Stimulated activated naive CD8-positive, alpha-beta T cell treated with anti-CD3 and anti-CD28 coated beads, Interleukin-15, amount 100 ng/mL, for 72 hours (primary cell): ENCODE measurements at regions not wholly inside any gene's neighbourhood (a gene's known extent, or its start where the extent isn't known, plus 50 kb on each side); places are given as distances from the start of the nearest gene placed in this dataset.
"Not testable (repeated sequence)": the region's sequence is repeated elsewhere in the genome, so short reads cannot be mapped to it uniquely, and the experiment has no call there.

Source experiments
- ATAC-seq: fragments of 150-1000 bp; cut with Tn5 transposase; 2 replicates; pipeline ENCODE4 v1.10.0; 2021; ENCODE audit warnings: mild to moderate bottlenecking, moderate library complexity
- DNase-seq, 2 donors: peaks; one replicate each; pipeline ENCODE4 v3.0.0; 2021 to 2022
- H3K27ac Mint-ChIP-seq, 2 donors: one replicate each; pipeline ENCODE4 v1.8.0; 2022; ENCODE audit warnings: mild to moderate bottlenecking in 2 of 2, mixed read lengths in 2 of 2, moderate library complexity in 2 of 2
- H3K27me3 Mint-ChIP-seq: one replicate; pipeline ENCODE4 v1.8.0; 2022; ENCODE audit warnings: mixed read lengths
- H3K4me1 Mint-ChIP-seq: one replicate; pipeline ENCODE4 v1.8.0; 2022; ENCODE audit warnings: mild to moderate bottlenecking, mixed read lengths
- H3K4me3 Mint-ChIP-seq, 2 donors: one replicate each; pipeline ENCODE4 v1.8.0; 2022; ENCODE audit warnings: mild to moderate bottlenecking in 2 of 2, mixed read lengths in 2 of 2, moderate library complexity in 1 of 2
- H3K9me3 Mint-ChIP-seq, 2 donors: one replicate each; pipeline ENCODE4 v1.8.0; 2022; ENCODE audit warnings: mixed read lengths in 2 of 2

DNA sequence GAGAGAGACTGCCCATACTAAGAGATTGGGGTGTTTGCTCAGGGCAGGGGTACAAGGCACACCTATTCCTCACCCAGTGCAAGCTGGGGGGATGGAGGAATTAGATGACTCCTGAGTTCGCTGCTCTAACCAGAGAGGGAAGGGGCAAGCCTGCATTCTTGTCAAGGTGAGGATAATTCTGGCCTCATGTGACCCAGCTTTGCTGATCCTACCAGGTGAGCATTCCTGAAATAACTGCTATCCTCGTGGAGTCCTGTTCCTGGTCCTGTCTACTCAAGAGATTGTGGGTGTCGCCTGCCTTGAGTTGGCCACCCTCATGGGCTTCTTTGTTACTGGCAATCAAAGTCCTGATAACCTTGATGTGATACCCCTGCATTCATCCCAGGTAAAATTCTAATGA, 206.0 kb downstream of the SPP2 start:
- Mint-ChIP-seq H3K9me3 (no peaks in the 10 kb centered on the region), H3K4me1 (peaks cover 13% of the 10 kb centered on the region)

DNA sequence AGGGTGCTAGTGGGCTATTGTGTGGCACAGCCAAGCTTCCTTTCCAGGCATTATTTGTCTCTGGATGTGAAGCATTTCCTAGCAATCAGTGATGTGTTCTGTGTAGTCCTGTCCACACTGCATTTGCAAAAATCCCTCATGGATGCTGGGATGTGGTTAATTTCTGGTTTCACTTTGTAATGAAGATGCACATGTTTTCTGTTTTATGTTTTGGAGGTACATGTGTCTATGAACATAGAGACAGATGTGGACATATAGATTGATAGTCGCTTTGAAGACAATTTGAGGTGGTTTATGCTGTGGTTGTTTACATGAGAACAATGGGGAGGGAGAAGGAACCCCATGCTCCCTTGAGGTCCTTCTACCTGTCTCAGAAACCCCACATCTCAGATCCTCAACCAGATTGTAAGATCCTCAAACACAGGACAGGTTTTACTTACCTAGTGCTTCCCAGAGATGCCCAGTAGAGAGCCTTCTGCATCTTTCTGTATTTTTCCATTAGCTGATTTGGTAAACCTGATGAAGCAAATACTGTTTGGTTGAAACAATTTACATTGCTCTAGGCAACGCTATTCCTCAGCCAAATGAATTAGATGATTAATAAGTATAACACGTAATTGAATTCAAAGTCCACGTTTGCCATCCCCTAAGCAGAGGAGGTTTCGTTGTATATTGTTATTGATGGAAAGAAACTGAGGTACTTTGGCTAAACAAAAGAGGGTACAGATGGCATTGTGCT, 204.4 kb downstream of the SPP2 start:
- no peaks in the 10 kb centered on the region for H3K27me3 Mint-ChIP-seq
- ATAC-seq (no peak), DNase-seq (no peak)
- H3K4me1 Mint-ChIP-seq = peaks cover 13% of the 10 kb centered on the region
- H3K4me3 Mint-ChIP-seq = no peak overlapping the region
- no peak overlapping the region for H3K27ac Mint-ChIP-seq
- H3K9me3 Mint-ChIP-seq = no peaks in the 10 kb centered on the region

More for the DNA sequence above, 206.0 kb downstream of the SPP2 start:
- DNase-seq (no peak), ATAC-seq (no peak)
- Mint-ChIP-seq H3K27ac (no peak overlapping the region), H3K27me3 (no peaks in the 10 kb centered on the region), H3K4me3 (no peak overlapping the region)

DNA sequence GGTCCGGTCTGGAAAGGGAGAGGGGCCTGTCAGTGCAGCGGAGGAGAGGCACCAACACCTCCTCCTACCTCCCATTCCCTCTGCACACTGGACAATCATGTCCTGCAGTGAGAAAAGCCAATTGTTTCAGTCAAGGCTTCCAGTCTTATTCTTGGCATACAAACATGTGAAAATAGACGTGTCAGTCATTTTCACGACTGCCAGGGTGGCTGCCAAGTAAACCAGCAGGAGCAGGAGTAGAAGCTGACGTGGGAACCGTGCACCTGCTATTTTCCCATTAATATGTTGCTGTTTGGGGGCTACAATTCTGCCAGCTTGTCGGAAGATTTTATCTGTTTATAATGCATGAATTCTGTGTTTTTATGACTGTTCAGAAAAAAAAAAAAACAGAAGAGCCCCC, 202.3 kb downstream of the SPP2 start:
- Mint-ChIP-seq H3K9me3 (no peaks in the 10 kb centered on the region), H3K4me1 (peaks cover under 1% of the 10 kb centered on the region), H3K4me3 (no peak overlapping the region), H3K27me3 (no peaks in the 10 kb centered on the region), H3K27ac (no peak overlapping the region)
- no peak for ATAC-seq
- DNase-seq = no peak

DNA sequence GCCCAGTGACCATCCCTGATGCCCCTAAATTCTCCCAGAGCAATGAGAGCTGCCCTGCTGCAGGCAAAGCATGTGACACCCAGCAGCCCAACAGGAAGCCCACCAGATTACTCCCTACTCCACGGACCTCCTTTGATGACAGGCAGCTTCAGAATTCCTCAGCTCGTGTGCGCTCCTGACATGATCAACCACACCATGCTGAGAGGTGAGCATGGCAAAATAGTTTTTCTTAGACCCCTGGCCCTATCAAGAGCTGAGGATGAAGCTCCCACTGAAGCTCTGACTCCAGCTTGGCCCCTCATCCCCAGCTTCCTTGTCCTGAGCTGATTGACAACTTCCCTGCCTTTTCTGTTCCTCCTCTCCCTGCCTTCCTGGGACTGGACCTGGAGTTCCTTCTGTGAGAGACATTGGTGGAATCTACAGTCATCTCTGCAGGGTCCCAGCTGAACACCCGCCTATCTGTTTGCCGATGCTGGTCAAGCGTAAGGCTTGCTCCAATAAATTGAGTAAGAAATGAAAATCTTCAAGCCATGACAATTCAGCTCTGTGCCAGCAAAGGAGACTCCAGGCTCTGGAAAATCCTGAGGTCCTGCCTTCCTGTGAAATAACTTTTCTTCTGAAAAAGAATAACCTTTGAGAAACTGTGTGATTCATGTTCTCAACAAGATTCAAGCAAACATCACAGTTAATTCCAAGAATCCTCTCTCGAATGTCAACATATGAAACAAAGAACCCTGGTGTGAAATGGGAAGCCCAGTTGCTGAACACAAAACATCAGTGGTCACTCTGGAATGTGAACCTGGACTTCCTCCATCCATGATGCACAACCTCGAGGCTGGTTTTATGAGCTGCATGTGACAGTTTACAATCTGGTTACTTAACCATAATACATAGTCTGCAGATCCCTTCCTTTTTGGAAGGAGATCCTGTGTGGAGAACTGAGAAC, 201.1 kb downstream of the SPP2 start:
- DNase-seq = no peak
- Mint-ChIP-seq H3K4me1 (no peaks in the 10 kb centered on the region), H3K4me3 (no peak overlapping the region), H3K9me3 (no peaks in the 10 kb centered on the region), H3K27ac (no peak overlapping the region), H3K27me3 (no peaks in the 10 kb centered on the region)
- no peak for ATAC-seq

DNA sequence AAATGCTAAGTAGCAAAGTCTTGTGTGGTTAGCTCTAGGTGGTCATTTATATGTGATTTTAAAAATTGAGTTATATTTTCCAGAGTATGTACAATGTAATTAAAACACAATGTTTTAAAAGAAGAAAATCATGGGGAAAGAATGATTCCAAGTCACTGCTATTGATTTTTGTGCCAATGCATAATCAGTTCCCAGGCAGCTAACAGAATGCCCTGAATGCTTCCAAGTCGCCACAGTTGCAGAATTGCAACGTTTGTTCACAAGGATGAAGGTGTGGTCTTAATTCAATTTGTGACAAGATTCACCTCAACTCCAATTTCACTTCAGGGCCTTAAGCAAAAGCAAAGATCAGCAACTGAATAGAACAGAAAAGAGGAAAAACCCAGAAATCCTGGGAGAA, 200.4 kb downstream of the SPP2 start:
- Mint-ChIP-seq H3K27me3 (no peaks in the 10 kb centered on the region), H3K4me3 (no peak overlapping the region), H3K9me3 (no peaks in the 10 kb centered on the region), H3K4me1 (no peaks in the 10 kb centered on the region), H3K27ac (no peak overlapping the region)
- DNase-seq = no peak
- no peak for ATAC-seq

DNA sequence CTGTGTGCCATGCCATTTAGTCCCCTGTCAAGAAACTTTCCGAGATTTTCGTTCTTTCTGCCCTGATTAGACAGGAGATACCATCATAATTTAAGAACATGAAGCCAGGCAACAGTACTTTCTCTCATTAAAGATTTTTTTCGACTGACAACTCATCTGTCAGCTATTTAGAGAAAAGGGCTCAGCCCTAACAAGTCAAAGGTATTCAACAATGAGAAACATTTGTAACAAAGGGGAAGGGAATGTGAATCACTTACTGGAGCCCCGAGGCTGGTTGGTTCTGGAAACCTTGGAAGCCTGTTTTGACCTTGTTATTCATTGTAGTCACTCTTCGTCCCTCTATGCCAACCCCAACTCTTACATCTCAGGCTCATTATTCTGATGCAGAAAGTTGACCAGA, 199.4 kb downstream of the SPP2 start:
- no peaks in the 10 kb centered on the region for H3K9me3 Mint-ChIP-seq
- H3K4me1 Mint-ChIP-seq = no peaks in the 10 kb centered on the region
- no peak overlapping the region for H3K4me3 Mint-ChIP-seq
- ATAC-seq (no peak), DNase-seq (no peak)
- H3K27ac Mint-ChIP-seq = no peak overlapping the region
- no peaks in the 10 kb centered on the region for H3K27me3 Mint-ChIP-seq

DNA sequence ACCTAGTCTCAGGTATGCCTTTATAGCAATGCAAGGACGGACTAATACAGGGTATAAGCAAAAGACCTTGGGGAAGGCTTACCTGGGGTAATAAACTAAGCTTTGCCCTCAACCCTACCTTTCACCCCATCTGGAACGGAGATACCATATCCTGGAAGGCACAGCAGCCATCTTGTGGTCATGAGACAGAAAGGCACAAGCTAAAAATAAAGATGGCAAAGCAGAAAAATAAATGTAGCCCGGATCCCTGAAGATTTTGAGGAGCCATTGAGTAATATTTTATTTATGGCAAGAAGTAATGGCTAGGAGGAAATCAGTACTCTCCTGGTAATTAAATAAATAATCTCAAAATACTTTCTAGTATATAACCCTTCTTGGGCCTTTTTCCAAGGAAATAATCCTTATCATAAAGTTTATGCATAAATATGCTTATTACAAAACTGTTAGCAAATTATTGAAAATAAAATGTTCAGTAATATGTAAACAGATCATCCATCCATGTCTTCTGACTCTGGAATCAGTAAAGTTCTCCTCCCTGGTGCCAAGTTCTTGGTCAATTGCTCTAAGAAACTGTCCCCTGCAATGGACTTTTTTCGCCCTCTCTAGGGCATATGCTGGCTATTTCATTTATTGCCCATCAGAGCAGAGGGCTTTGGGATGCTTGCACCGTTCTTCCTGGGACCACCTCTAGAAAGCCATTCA, 198.7 kb downstream of the SPP2 start:
- no peak for DNase-seq
- H3K27ac Mint-ChIP-seq = peak overlapping the region; percentile 22 to 87

DNA sequence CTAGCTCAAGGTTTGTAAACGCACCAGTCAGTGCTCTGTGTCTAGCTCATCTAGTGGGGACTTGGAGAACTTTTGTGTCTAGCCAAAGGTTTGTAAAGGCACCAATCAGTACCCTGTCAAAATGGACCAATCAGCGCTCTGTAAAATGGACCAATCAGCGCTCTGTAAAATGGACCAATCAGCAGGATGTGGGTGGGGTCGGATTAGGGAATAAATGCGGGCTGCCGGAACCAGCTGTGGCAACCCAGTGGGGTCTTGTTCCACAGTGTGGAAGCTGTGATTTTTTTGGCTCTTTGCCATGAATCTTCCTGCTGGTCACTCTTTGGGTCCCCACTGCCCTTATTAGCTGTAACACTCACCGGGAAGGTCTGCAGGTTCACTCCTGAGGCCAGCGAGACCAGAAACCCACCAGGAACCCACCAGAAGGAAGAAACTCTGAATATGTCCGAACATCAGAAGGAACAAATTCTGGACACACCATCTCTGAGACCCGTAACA, 197.8 kb downstream of the SPP2 start:
- not testable (repeated sequence) for H3K9me3 Mint-ChIP-seq

More for the DNA sequence above, 198.7 kb downstream of the SPP2 start:
- Mint-ChIP-seq H3K4me3 (no peak overlapping the region), H3K27me3 (no peaks in the 10 kb centered on the region), H3K4me1 (peaks cover 2% of the 10 kb centered on the region), H3K9me3 (no peaks in the 10 kb centered on the region)
- ATAC-seq = no peak

DNA sequence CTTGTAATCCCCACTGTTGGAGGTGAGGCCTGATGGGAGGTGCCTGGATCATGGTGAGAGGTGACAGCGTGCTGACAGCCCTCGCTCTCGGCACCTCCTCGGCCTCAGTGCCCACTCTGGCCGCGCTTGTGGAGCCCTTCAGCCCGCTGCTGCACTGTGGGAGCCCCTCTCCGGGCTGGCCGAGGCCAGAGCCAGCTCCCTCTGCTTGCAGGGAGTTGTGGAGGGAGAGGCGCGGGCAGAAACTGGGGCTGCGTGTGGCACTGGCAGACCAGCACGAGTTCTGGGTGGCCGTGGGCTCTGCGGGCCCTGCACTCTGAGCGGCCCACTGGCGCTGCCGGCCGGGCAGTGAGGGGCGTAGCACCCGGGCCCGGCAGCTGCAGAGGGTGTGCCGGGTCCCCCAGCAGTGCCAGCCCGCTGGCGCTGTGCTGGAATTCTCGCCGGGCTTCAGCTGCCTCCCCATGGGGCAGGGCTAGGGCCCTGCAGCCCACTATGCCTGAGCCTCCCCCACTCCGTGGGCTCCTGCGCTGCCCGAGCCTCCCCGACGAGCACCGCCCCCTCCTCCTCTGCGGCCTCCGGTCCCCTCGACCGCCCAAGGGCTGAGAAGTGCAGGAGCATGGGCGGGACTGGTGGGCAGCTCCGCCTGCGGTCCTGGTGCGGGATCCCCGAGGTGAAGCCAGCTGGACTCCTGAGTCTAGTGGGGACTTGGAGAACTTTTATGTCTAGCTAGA, 197.1 kb downstream of the SPP2 start:
- no peaks in the 10 kb centered on the region for H3K9me3 Mint-ChIP-seq
- ATAC-seq (no peak), DNase-seq (no peak)
- no peak overlapping the region for H3K4me3 Mint-ChIP-seq
- no peak overlapping the region for H3K27ac Mint-ChIP-seq
- peaks cover 10% of the 10 kb centered on the region for H3K4me1 Mint-ChIP-seq
- no peaks in the 10 kb centered on the region for H3K27me3 Mint-ChIP-seq

More for the DNA sequence above, 197.8 kb downstream of the SPP2 start:
- H3K27ac Mint-ChIP-seq, H3K4me3 Mint-ChIP-seq, DNase-seq, H3K27me3 Mint-ChIP-seq, ATAC-seq: not testable (repeated sequence)
- peaks cover 10% of the 10 kb centered on the region for H3K4me1 Mint-ChIP-seq

DNA sequence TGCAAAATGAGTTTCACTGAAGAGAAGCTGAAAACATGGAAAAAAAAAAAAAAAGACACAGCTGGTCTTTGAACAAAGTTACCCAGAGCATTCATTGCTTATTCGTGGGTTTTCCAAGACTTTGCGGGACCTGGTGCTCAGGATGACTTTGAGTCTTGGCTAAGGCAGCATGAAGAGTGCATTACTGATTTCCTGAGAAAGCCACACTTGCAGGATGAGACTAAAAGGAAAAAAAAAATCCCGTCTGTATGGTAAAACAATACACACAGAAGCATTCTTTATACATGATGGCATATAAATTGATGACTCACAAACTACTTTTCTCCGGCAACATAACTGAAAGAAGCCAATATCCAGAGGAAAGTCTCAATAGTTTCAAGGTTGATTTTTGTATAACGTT, 195.4 kb downstream of the SPP2 start:
- Mint-ChIP-seq H3K9me3 (no peaks in the 10 kb centered on the region), H3K4me1 (peaks cover 10% of the 10 kb centered on the region), H3K27me3 (no peaks in the 10 kb centered on the region), H3K27ac (no peak overlapping the region), H3K4me3 (no peak overlapping the region)
- ATAC-seq (no peak), DNase-seq (no peak)

DNA sequence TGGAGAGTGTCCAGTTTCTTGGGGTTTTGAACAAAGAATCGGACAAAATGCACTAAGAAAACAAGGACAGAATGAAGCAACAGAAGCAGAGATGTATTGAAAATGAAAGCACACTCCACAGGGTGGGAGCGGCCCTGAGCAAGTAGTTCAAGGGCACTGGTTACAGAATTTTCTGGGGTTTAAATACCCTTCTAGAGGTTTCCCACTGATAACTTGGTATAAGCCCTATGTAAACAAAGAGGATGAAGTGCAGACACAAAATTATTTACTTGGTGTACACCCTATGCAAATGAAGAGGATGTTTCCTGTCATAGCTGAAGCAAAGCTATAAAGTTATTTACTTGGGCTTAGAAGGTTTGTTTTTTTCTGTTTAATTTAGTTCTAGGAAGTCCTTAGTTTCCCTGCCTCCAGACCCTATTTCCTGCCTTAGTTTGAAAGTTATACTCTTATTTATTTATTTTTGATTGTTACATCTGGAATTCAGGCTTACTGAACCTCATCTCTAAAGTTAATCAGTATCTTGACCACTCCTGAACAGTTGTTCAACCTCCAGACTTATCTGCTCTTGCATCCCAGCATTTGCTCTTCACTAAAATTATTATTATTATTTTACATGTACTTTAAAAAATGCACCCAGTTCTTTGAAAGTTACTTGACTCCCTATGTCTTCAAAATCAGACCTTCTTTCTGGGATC, 193.5 kb downstream of the SPP2 start:
- Mint-ChIP-seq H3K27me3 (no peaks in the 10 kb centered on the region), H3K4me3 (peak overlapping the region in 1 of 2 donors; percentile 45), H3K9me3 (peaks cover 0 to 12% of the 10 kb centered on the region in 2 donors), H3K4me1 (peaks cover 10% of the 10 kb centered on the region), H3K27ac (peak overlapping the region in 1 of 2 donors; percentile 89)
- ATAC-seq (no peak), DNase-seq (no peak)

DNA sequence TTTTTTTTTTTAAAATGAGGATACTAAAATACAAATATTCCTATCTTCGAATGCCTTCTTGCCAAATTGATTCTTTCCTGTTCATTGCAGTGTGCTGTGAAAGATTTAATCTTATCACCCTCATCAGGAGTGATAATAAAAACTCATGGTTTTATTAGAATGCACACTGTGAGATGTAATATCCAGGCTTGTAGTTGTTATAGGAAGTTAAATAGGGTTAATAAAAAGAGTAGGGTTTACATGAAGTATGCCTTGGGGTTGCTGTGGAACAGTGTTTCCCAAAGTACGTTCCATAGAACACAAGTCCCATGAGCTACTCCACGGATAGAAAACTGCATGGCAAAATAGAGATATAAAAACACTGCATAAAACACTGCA, 191.9 kb downstream of the SPP2 start:
- no peak overlapping the region for H3K27ac Mint-ChIP-seq
- ATAC-seq = no peak
- no peak for DNase-seq
- H3K27me3 Mint-ChIP-seq = no peaks in the 10 kb centered on the region
- H3K4me3 Mint-ChIP-seq = no peak overlapping the region
- peaks cover 0 to 17% of the 10 kb centered on the region in 2 donors for H3K9me3 Mint-ChIP-seq
- peaks cover 10% of the 10 kb centered on the region for H3K4me1 Mint-ChIP-seq

DNA sequence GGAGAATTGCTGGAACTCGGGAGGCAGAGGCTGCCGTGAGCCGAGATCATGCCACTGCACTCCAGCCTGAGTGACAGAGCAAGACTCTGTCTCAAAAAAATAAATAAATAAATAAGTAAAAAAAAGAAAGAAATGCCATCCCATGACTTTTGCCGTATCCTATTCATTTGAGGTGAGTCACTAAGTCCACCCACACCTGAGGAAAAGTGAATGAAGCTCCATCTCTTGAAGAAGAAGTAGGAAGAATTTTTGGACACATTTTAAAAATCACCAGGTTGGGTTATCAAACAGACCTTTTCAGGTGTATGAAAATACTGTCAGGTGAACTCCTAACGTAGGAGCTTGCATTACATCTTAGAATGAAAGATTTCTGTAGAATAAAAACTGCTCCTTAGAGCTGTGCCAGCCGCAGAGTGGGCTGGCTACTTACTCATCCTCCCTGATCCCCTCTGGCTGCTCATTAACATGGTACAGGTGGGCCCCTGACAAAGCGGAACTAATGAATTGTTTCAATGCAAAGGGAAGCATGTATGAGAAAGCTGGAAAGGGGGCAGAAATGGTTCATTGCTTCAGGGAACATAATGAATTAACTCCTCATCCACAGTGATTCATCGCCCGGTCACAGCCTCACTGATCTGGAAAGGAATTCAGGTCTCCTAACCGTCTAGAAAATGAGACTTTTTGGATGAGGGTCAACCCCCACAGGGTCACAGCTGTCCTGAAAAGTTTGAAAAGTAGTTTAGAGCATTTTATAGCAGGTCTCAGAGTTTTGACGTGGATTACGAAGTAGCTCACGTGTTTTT, 191.4 kb downstream of the SPP2 start:
- Mint-ChIP-seq H3K4me1 (peaks cover 10% of the 10 kb centered on the region), H3K27ac (no peak overlapping the region), H3K27me3 (no peaks in the 10 kb centered on the region), H3K9me3 (peaks cover 0 to 17% of the 10 kb centered on the region in 2 donors), H3K4me3 (no peak overlapping the region)
- DNase-seq (no peak), ATAC-seq (no peak)

DNA sequence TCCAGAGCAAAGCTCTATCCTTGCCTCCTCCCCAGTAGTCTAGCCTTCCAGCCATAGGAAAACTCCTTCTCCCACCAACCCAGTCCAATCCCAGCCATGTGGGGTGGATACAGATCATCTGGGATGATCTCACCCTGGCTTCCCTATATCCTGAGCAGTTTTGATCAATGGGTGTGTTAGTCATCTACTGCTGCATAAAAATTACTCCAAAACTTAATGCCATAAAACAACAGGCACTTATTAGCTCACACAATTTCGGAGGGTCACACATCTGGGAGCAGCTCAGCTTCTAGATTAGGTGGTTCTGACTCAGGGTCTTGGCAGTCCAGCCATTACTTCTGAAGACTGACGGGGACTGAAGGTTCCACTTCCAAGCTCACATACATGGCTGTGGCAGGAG, 190.4 kb downstream of the SPP2 start:
- Mint-ChIP-seq H3K27me3 (no peaks in the 10 kb centered on the region), H3K27ac (no peak overlapping the region), H3K4me3 (no peak overlapping the region), H3K9me3 (peaks cover 0 to 17% of the 10 kb centered on the region in 2 donors), H3K4me1 (peaks cover 10% of the 10 kb centered on the region)
- ATAC-seq (no peak), DNase-seq (no peak)
